IMR-90 (cell line): ENCODE measurements at regions not wholly inside any gene's neighbourhood (a gene's known extent, or its start where the extent isn't known, plus 50 kb on each side); places are given as distances from the start of the nearest gene placed in this dataset.
"Not testable (repeated sequence)": the region's sequence is repeated elsewhere in the genome, so short reads cannot be mapped to it uniquely, and the experiment has no call there.

Experiments used
- ATAC-seq: fragments of 200-7000 bp; cut with Tn5 transposase; 2 replicates; pipeline ENCODE4 v1.9.1; 2020; ENCODE audit warnings: low read depth, mild to moderate bottlenecking, moderate library complexity
- BruUV-seq: library from RNA; stranded (reverse); fragments of 400-500 nt; replicated peaks from 2 replicates; lab custom pipeline; 2021; lab: Mats Ljungman, UMichigan
- CTCF ChIA-PET: fragments of 300-600 bp; formaldehyde crosslinking; extraction: SDS; loops from one replicate; lab custom pipeline; 2021; ENCODE audit warnings: antibody characterized with exemption; lab: Yijun Ruan, JAX
- POLR2A ChIA-PET: fragments of 300-600 bp; sonication (Branson Sonifier 250); formaldehyde crosslinking; loops from one replicate; lab custom pipeline; 2022; ENCODE audit warnings: antibody characterized with exemption; ENCODE audit not compliant: unreplicated experiment; lab: Charles Lee
- DNase-seq: peaks from one replicate; pipeline ENCODE4 v3.0.0; 2013
- H2AFZ ChIP-seq: replicated peaks from 2 replicates; pipeline ENCODE3; 2013; ENCODE audit warnings: low read length, mild to moderate bottlenecking; ENCODE audit not compliant: poor library complexity
- H2AK5ac ChIP-seq: 2 replicates; pipeline ENCODE4 v1.6.1; 2013; ENCODE audit warnings: low read depth, low read length, inconsistent platforms
- H2AK9ac ChIP-seq: replicated peaks from 2 replicates; pipeline ENCODE3; 2013; ENCODE audit warnings: mild to moderate bottlenecking, low read depth, low read length, moderate library complexity; ENCODE audit not compliant: poor library complexity
- H2BK120ac ChIP-seq: 2 replicates; pipeline ENCODE4 v1.6.1; 2013; ENCODE audit warnings: low read depth, low read length, inconsistent platforms
- H2BK15ac ChIP-seq: 3 replicates; pipeline ENCODE4 v1.6.1; 2013; ENCODE audit warnings: low read depth, low read length, inconsistent platforms
- H2BK20ac ChIP-seq: 2 replicates; pipeline ENCODE4 v1.6.1; 2013; ENCODE audit warnings: low read depth, mild to moderate bottlenecking, inconsistent platforms, low read length, moderate library complexity
- H2BK5ac ChIP-seq: 2 replicates; pipeline ENCODE4 v1.6.1; 2013; ENCODE audit warnings: mild to moderate bottlenecking, low read depth, low read length, inconsistent platforms; ENCODE audit not compliant: poor library complexity, severe bottlenecking
- H3K14ac ChIP-seq: replicated peaks from 2 replicates; pipeline ENCODE4 v1.6.1; 2013; ENCODE audit warnings: low read depth, low read length, inconsistent platforms
- H3K18ac ChIP-seq: 2 replicates; pipeline ENCODE4 v1.6.1; 2013; ENCODE audit warnings: low read depth, low read length, control low read depth
- H3K23ac ChIP-seq: 2 replicates; pipeline ENCODE4 v1.6.1; 2013; ENCODE audit warnings: low read depth, low read length, inconsistent platforms
- H3K27ac ChIP-seq: 2 replicates; pipeline ENCODE4 v1.5.1; 2013; ENCODE audit warnings: mild to moderate bottlenecking, control low read depth, low read length; ENCODE audit not compliant: insufficient read depth
- H3K27me3 ChIP-seq: 2 replicates; pipeline ENCODE4 v1.6.1; 2013; ENCODE audit warnings: low read length; ENCODE audit not compliant: control insufficient read depth, insufficient read depth
- H3K36me3 ChIP-seq: 2 replicates; pipeline ENCODE4 v1.6.1; 2013; ENCODE audit warnings: low read length, mixed read lengths; ENCODE audit not compliant: control insufficient read depth, insufficient read depth
- H3K4ac ChIP-seq: 2 replicates; pipeline ENCODE4 v1.6.1; 2013; ENCODE audit warnings: low read depth, low read length, inconsistent platforms
- H3K4me1 ChIP-seq: 2 replicates; pipeline ENCODE4 v1.6.1; 2013; ENCODE audit warnings: low read length, mixed read lengths; ENCODE audit not compliant: control insufficient read depth, insufficient read depth
- H3K4me2 ChIP-seq: 2 replicates; pipeline ENCODE4 v1.6.1; 2013; ENCODE audit warnings: low read depth, mild to moderate bottlenecking, control low read depth, low read length, moderate library complexity
- H3K4me3 ChIP-seq: 2 replicates; pipeline ENCODE4 v1.5.1; 2013; ENCODE audit warnings: low read depth, mild to moderate bottlenecking, control low read depth, low read length, moderate library complexity; ENCODE audit not compliant: insufficient read depth
- H3K56ac ChIP-seq: 2 replicates; pipeline ENCODE4 v1.6.1; 2013; ENCODE audit warnings: low read length, inconsistent platforms; ENCODE audit not compliant: insufficient read depth; ENCODE audit errors: extremely low read depth
- H3K79me1 ChIP-seq, 2 experiments: 2 replicates each; pipeline ENCODE4 v1.6.1; 2013; ENCODE audit warnings: low read length in 2 of 2, inconsistent platforms in 1 of 2, low read depth in 1 of 2
- H3K9ac ChIP-seq: 2 replicates; pipeline ENCODE4 v1.6.1; 2013; ENCODE audit warnings: low read depth, low read length, control low read depth
- H3K9me1 ChIP-seq: 2 replicates; pipeline ENCODE4 v1.6.1; 2013; ENCODE audit warnings: low read length, inconsistent platforms; ENCODE audit not compliant: insufficient read depth
- H3K9me3 ChIP-seq: 2 replicates; pipeline ENCODE4 v1.6.1; 2013; ENCODE audit warnings: low read length; ENCODE audit not compliant: control insufficient read depth, insufficient read depth
- H4K20me1 ChIP-seq: 2 replicates; pipeline ENCODE4 v1.6.1; 2013; ENCODE audit warnings: low read length, inconsistent platforms; ENCODE audit not compliant: insufficient read depth
- H4K5ac ChIP-seq: 2 replicates; pipeline ENCODE4 v1.6.1; 2013; ENCODE audit warnings: mild to moderate bottlenecking, low read depth, low read length, control low read depth
- H4K8ac ChIP-seq, 2 experiments: 2 replicates each; pipeline ENCODE4 v1.6.1; 2013; ENCODE audit warnings: low read depth in 2 of 2, low read length in 2 of 2, control low read depth in 1 of 2, inconsistent platforms in 1 of 2
- H4K91ac ChIP-seq: 2 replicates; pipeline ENCODE4 v1.6.1; 2013; ENCODE audit warnings: low read depth, low read length, inconsistent platforms; ENCODE audit not compliant: insufficient read depth
- WGBS, 2 experiments: methylation state at CpG; one replicate each; pipeline versions ENCODE4 v1.1.5 to v1.1.7; 2013; ENCODE audit warnings: missing lambda C conversion rate in 2 of 2; ENCODE audit not compliant: insufficient read length in 1 of 2; ENCODE audit errors: extremely low coverage in 2 of 2; 5-methylcytosine and 5-hydroxymethylcytosine counted together
- dilution Hi-C: fragments of 300-500 bp; cut with HindIII; formaldehyde crosslinking; loops from one replicate; pipeline ENCODE4 v1.14.3; 2018; ENCODE audit warnings: low sequenced_read_pairs; ENCODE audit not compliant: unreplicated experiment
- in situ Hi-C: fragments of 300-500 bp; cut with MboI; formaldehyde crosslinking; loops from 3 replicates; pipeline ENCODE4 v1.14.3; 2019; ENCODE audit warnings: low sequenced_read_pairs, inconsistent platforms, mixed read lengths
- intact Hi-C: fragments of 100-400 bp; cut with micrococcal nuclease; formaldehyde crosslinking; loops from 2 replicates; pipeline ENCODE4 v1.10.0; 2022

- H3K79me1 ChIP-seq, H3K27ac ChIP-seq, H2BK15ac ChIP-seq, H3K4me1 ChIP-seq, BruUV-seq, H2BK120ac ChIP-seq, DNase-seq, H3K36me3 ChIP-seq, POLR2A ChIA-PET, H3K18ac ChIP-seq, H3K4me2 ChIP-seq, H2AFZ ChIP-seq, dilution Hi-C loops, H3K9me1 ChIP-seq, H3K23ac ChIP-seq, H2AK9ac ChIP-seq, H3K9ac ChIP-seq, H3K56ac ChIP-seq, ATAC-seq, H4K20me1 ChIP-seq, intact Hi-C loops, H4K5ac ChIP-seq, H3K27me3 ChIP-seq, H2BK20ac ChIP-seq, CTCF ChIA-PET, H4K91ac ChIP-seq, H3K4ac ChIP-seq, H2AK5ac ChIP-seq, H4K8ac ChIP-seq, H3K9me3 ChIP-seq, H3K14ac ChIP-seq, H3K4me3 ChIP-seq, H2BK5ac ChIP-seq, in situ Hi-C loops: not testable (repeated sequence)
- WGBS, 2 experiments: 80% methylated on average over 1 of the region's 10 CpGs; no CpG with 5 or more reads in 1 of the 2 experiments
Observed at GRCh38 chr2:131830946-131831310, 303.2 kb downstream of the CCDC74A start.

DNA sequence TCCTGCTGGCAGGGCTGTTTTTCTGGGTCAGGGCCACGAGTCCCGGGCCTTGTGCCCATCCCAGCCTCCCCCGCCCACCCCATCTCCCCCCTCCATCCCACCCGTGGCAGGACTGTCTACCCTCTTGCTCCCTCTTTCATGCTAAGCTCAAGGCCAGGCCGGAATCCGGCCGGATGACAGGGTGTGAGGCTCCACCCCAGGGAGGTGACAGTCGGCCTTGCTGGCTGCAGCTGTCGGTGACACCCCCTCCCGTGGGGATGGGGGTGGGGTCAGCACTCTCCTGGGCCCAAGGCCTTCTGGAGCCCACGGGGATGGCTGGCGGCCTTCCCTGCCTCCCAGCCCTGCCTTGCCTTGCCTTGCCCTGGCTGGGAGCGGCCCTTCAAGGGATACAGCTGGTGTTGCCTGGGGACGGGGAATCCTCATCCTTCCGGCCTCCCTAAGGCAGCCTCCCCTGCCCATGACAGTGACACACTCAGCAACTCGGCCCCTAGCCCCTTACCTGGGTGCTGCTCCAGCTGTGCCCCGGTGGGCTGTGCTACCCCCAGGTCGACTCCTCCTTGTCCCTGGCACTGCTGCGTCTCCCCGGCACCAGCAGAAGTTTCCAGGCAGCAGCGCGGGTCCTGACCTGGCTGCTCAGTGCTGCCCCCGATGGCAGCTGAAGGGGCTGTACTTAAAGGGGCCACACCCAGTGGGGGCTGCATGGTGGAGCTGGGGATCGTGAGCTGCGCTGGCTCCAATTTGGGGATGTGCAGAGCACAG lies 303.9 kb downstream of the CCDC74A start:
- H3K14ac ChIP-seq, H3K56ac ChIP-seq, H2AK9ac ChIP-seq, H3K27me3 ChIP-seq, H2AK5ac ChIP-seq, DNase-seq, intact Hi-C loops, H3K9me1 ChIP-seq, H2BK20ac ChIP-seq, H2AFZ ChIP-seq, H4K20me1 ChIP-seq, BruUV-seq, H3K9me3 ChIP-seq, H3K36me3 ChIP-seq, H2BK5ac ChIP-seq, dilution Hi-C loops, H3K18ac ChIP-seq, H3K27ac ChIP-seq, H3K4ac ChIP-seq, H3K4me1 ChIP-seq, POLR2A ChIA-PET, H3K79me1 ChIP-seq, H3K4me3 ChIP-seq, H4K91ac ChIP-seq, ATAC-seq, H4K5ac ChIP-seq, in situ Hi-C loops, H3K9ac ChIP-seq, H2BK120ac ChIP-seq, H4K8ac ChIP-seq, H2BK15ac ChIP-seq, H3K4me2 ChIP-seq, CTCF ChIA-PET, H3K23ac ChIP-seq: not testable (repeated sequence)
- 45% methylated on average over 8 of the region's 25 CpGs; no CpG with 5 or more reads in 1 of the 2 experiments for WGBS, 2 experiments
